GM12874 (cell line): ENCODE measurements at regions not wholly inside any gene's neighbourhood (a gene's known extent, or its start where the extent isn't known, plus 50 kb on each side); places are given as distances from the start of the nearest gene placed in this dataset.

ENCODE experiments used
- TF ChIP-seq, protein P1 (sequence below): IDR thresholded peaks from 2 replicates; pipeline ENCODE4 v1.5.1; 2011; ENCODE audit warnings: low read depth, mild to moderate bottlenecking, control low read depth, low read length, moderate library complexity; ENCODE audit not compliant: insufficient read depth

DNA sequence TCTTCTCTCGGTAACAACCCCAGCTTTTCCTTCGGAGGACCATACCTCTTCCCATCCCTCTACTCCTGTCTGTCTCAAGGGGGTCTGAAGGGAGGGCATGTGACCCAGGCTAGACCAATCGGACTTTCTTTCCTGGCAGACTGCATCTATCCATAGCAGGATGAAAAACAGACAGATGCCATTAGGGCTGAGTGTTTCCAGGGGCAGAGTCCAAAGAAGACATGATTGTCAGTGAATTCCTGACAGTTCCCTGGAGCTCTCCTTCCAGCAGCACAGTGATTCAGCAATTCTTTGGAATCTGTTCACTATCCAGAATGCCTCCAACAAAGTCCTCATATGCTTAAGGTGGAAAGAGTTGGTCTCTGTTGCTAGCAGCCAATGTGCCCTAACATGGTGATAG lies 189.8 kb downstream of the KCTD12 start:
- TF ChIP-seq, protein P1, sequence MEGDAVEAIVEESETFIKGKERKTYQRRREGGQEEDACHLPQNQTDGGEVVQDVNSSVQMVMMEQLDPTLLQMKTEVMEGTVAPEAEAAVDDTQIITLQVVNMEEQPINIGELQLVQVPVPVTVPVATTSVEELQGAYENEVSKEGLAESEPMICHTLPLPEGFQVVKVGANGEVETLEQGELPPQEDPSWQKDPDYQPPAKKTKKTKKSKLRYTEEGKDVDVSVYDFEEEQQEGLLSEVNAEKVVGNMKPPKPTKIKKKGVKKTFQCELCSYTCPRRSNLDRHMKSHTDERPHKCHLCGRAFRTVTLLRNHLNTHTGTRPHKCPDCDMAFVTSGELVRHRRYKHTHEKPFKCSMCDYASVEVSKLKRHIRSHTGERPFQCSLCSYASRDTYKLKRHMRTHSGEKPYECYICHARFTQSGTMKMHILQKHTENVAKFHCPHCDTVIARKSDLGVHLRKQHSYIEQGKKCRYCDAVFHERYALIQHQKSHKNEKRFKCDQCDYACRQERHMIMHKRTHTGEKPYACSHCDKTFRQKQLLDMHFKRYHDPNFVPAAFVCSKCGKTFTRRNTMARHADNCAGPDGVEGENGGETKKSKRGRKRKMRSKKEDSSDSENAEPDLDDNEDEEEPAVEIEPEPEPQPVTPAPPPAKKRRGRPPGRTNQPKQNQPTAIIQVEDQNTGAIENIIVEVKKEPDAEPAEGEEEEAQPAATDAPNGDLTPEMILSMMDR = no peak

DNA sequence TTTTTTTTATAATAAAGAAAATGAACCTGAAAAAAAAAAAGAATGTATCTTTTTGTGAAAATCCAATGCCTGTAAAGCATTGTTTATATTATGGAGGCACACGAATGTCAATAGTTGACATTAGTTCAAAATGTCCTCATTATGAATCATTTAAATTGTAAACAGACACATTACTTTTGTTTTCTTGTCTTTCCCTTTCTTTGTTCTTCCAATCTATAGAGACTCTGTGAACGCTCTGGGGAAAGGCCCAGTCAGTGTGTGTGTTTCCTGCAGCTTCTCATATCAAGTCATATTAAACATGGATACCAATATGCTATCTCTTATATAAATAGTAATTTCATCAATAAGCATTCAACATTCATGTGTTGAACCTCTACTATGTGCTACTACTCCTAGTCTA lies 193.1 kb downstream of the KCTD12 start:
- TF ChIP-seq, protein P1 = no peak

DNA sequence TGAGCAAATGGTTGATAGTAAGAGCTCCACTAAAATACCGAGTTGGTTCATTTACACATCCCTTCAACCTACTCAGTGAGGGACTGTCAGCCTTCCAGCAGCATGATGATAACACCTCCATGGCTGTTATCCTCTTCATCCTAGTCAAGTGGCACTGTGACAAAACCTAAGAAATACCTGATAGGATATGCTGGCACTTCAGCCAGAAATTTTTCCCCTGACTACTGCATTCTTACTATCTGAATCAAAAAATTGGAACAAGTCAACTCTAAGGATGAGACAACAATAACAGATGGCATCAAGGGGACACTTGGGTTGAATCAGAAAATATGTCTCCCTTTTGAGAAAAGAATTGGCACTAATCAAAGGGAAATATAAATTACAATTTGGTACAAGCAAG lies 193.9 kb downstream of the KCTD12 start:
- TF ChIP-seq, protein P1 = no peak

DNA sequence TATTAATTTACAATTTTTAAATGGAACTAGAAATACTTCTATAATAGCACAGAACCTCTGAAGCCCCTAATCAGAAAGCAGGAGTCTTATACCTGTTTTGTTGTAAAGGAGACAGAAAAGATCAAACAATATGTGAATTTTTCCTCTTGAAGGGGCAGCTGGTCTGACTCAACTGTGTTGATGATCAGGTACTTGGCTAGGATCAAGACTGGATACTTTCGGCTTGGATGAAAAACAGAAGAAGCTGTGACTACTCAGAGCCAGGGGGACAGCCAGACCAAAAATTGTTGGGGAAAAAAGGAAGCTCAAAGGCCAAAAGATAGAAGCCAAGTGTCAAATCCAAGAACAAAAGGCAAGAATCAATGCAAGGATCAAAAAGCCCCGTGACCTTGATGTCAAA lies 195.6 kb downstream of the KCTD12 start:
- TF ChIP-seq, protein P1 = no peak

DNA sequence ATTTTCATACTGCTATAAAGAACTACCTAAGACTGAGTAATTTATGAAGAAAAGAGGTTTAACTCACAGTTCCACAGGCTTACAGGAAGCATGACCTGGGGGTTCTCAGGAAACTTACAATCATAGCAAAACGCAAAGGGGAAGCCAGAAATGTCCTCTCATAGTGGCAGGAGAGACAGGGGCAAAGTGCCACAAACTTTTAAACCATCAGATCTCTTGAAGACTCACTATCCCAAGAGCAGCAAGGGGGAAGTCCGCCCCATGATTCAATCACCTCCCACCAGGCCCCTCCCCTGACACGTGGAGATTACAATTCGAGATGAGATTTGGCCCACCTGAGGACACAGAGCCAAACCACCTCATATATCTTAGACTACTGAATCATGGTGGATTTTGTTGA lies 198.7 kb downstream of the KCTD12 start:
- TF ChIP-seq, protein P1 = no peak

DNA sequence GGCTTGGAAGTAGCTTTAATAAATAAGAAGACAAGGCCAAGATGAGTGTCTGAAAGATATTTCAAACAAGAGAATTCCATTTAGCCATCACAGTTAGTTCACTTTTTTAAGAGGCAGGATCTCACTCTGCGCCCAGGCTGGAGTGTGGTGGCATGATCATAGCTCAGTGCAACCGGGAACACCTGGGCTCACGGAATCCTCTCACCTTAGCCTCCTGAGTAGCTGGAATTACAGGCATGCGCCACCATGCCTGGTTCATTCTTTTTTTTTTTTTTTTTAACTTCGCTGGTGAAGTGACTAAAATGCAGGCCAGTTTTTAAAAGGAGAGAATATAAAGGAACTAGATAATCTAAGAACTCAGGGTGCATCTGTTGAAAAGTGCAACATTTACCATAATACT lies 200.3 kb downstream of the KCTD12 start:
- TF ChIP-seq, protein P1 = no peak

DNA sequence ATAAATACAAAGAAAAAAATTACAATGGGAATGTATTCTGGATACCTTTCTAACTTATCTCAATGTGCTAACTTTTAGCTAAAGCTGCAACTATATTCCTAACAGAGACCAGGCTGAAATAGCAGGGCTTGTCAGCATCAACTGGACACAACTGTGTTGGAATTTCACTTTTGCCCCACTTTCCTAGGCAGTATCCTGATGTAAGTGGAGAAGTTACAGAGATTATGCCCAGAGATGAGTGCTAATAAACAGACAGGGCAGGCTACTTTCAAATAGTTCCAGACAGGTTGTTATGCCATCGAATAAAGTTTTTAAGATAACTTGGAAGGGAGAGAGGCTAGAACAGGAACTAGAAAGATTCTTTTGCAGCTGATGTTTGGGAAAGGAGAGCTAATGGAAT lies 201.9 kb downstream of the KCTD12 start:
- TF ChIP-seq, protein P1 = no peak

DNA sequence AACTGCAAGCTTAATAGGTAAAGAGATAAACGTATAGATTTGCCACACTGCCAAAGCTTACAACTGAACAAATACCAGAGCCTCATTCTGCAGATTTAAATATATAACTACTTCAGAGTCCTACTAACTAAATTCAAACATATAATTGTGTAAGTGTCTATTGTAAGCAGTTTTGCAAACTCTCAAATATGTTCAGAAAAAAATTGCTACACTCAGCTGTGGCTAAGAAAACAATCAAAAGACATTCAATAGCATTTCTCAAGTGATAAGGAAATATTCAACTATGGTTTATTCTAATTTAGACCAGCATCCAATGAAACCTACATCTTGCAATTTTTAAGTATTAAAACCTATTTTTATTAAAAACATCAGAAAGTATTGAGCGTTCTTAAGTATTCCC lies 202.4 kb downstream of the KCTD12 start:
- TF ChIP-seq, protein P1 = no peak
